MM.1S (cell line): ENCODE measurements at regions not wholly inside any gene's neighbourhood (a gene's known extent, or its start where the extent isn't known, plus 50 kb on each side); places are given as distances from the start of the nearest gene placed in this dataset.

Experiments used
- DNase-seq: peaks from one replicate; pipeline ENCODE4 v3.0.0-alpha.2; 2015
- H2AFZ ChIP-seq: fragments of 300-600 bp; sonication (generic); 2 replicates; pipeline ENCODE4 v1.6.0; 2016; ENCODE audit warnings: antibody characterized with exemption, low read length
- H3F3A ChIP-seq: fragments of 300-600 bp; sonication (generic); 2 replicates; pipeline ENCODE4 v1.6.1; 2016; ENCODE audit warnings: mild to moderate bottlenecking, antibody characterized with exemption, low read length, moderate library complexity, mixed read lengths; ENCODE audit not compliant: insufficient read depth
- H3K27ac ChIP-seq: fragments of 300-600 bp; sonication (generic); 2 replicates; pipeline ENCODE4 v1.5.1; 2016; ENCODE audit warnings: mild to moderate bottlenecking, low read length
- H3K27me3 ChIP-seq: fragments of 300-600 bp; sonication (generic); replicated peaks from 2 replicates; pipeline ENCODE4 v1.6.0; 2016; ENCODE audit warnings: low read length; ENCODE audit not compliant: insufficient read depth
- H3K36me3 ChIP-seq: fragments of 300-600 bp; sonication (generic); replicated peaks from 2 replicates; pipeline ENCODE4 v1.6.1; 2016; ENCODE audit warnings: mild to moderate bottlenecking, low read length, mixed read lengths; ENCODE audit not compliant: insufficient read depth
- H3K4me1 ChIP-seq: fragments of 300-600 bp; sonication (generic); 2 replicates; pipeline ENCODE4 v1.6.1; 2016; ENCODE audit warnings: low read length, mixed read lengths
- H3K4me2 ChIP-seq: fragments of 300-600 bp; sonication (generic); 2 replicates; pipeline ENCODE4 v1.6.0; 2016; ENCODE audit warnings: low read depth, low read length
- H3K4me3 ChIP-seq: fragments of 300-600 bp; sonication (generic); 2 replicates; pipeline ENCODE4 v1.5.1; 2016; ENCODE audit warnings: low read length, mixed read lengths
- H3K79me2 ChIP-seq: fragments of 300-600 bp; sonication (generic); 2 replicates; pipeline ENCODE4 v1.6.1; 2016; ENCODE audit warnings: mixed run types, low read length, mixed read lengths
- H3K9ac ChIP-seq: fragments of 300-600 bp; sonication (generic); 2 replicates; pipeline ENCODE4 v1.6.1; 2016; ENCODE audit warnings: low read length, mixed read lengths
- H3K9me2 ChIP-seq: fragments of 300-600 bp; sonication (generic); replicated peaks from 2 replicates; pipeline ENCODE4 v1.6.1; 2016; ENCODE audit warnings: mild to moderate bottlenecking, low read length, mixed read lengths; ENCODE audit not compliant: insufficient read depth
- H3K9me3 ChIP-seq: fragments of 300-600 bp; sonication (generic); replicated peaks from 2 replicates; pipeline ENCODE4 v1.6.1; 2016; ENCODE audit warnings: mild to moderate bottlenecking, low read length, mixed read lengths; ENCODE audit not compliant: insufficient read depth
- H4K20me1 ChIP-seq: fragments of 300-600 bp; sonication (generic); 2 replicates; pipeline ENCODE4 v1.6.1; 2016; ENCODE audit warnings: mild to moderate bottlenecking, low read length, moderate library complexity, mixed read lengths; ENCODE audit not compliant: insufficient read depth
- CTCF ChIP-seq: fragments of 300-600 bp; sonication (generic); IDR thresholded peaks from 2 replicates; pipeline ENCODE4 v1.5.1; 2016; ENCODE audit warnings: antibody characterized with exemption, low read length, mixed read lengths
- EZH2 ChIP-seq: fragments of 300-600 bp; sonication (generic); optimal IDR thresholded peaks from 2 replicates; pipeline ENCODE3; 2017; ENCODE audit warnings: low read depth, mild to moderate bottlenecking, antibody characterized with exemption, low read length, mixed read lengths
- EZH2phosphoT487 ChIP-seq: fragments of 300-600 bp; sonication (generic); IDR thresholded peaks from 2 replicates; pipeline ENCODE4 v1.6.1; 2018; ENCODE audit warnings: antibody characterized with exemption, low read length

DNA sequence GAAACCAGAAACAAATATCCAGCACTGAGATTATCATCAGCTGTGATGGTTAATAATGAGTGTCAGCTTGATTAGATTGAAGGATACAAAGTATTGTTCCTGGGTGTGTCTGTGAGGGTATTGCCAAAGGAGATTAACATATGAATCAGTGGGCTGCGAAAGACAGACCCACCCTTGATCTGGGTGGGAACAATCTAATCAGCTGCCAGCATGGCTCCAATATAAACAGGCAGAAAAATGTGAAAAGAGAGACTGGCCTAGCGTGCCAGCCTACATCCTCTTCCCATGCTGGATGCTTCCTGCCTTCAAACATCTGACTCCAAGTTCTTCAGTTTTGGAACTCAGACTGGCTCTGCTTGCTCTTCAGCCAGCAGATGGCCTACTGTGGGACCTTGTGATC lies 869.5 kb downstream of the SI start:
- Histone ChIP-seq H4K20me1 (no peaks in the 10 kb centered on the region), H3K27me3 (no peaks in the 10 kb centered on the region), H3K9ac (no peak overlapping the region), H3K79me2 (no peaks in the 10 kb centered on the region), H2AFZ (no peak overlapping the region), H3K9me2 (no peaks in the 10 kb centered on the region), H3K27ac (no peak overlapping the region), H3K4me3 (no peak overlapping the region), H3F3A (no peaks in the 10 kb centered on the region), H3K36me3 (no peaks in the 10 kb centered on the region), H3K4me2 (no peak overlapping the region), H3K9me3 (no peaks in the 10 kb centered on the region), H3K4me1 (no peaks in the 10 kb centered on the region)
- TF ChIP-seq EZH2phosphoT487 (no peak), EZH2 (no peak), CTCF (no peak)
- no peak for DNase-seq

- H3K4me2 ChIP-seq = no peak overlapping the region
Measured at GRCh38 chr3:164208048-164208447, 870.2 kb downstream of the SI start.

DNA sequence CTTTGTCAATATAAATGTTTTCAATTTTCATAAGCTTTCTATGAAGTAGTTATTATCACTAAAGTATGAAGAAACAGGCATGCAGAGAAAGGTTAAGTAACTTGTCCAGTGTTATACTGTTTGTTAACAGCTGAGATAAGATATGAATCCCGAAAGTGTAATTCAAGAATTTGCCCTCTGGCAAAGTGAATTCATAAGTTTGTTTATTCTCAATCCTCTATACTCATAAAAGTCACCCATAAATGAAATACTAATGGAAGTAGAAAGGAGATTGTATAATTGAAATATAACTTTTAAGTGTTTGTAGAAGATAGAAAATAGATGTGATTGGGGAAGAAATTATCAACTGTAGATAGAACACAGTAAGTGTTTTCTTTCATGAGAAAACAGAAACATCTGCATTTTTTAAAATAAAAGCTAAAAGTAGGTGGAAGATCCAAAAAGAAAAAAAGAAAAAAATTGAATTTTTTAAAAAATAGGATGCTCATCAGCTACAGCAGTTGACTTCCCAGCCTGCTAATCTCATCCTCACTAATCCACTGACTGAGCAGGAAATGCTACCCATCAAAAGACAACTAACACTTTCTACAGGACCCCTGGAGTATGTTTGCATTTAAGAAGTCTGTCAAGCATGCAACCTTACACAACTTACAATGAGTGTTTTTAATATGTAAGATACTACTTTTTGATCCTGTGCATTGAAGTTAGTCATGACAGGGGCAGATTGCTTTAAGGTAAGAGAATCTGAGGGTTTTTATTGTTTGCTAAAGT lies 878.1 kb downstream of the SI start:
- no peak overlapping the region for H3K4me2 ChIP-seq
- H3K9me2 ChIP-seq = no peaks in the 10 kb centered on the region
- H4K20me1 ChIP-seq = no peaks in the 10 kb centered on the region
- H3K4me1 ChIP-seq = no peaks in the 10 kb centered on the region
- H2AFZ ChIP-seq = no peak overlapping the region
- no peak for TF ChIP-seq CTCF
- TF ChIP-seq EZH2phosphoT487 = no peak
- TF ChIP-seq EZH2 = no peak
- no peak overlapping the region for H3K4me3 ChIP-seq
- no peak for DNase-seq
- no peak overlapping the region for H3K27ac ChIP-seq
- H3K9ac ChIP-seq = no peak overlapping the region
- H3F3A ChIP-seq = no peaks in the 10 kb centered on the region
- no peaks in the 10 kb centered on the region for H3K36me3 ChIP-seq
- no peaks in the 10 kb centered on the region for H3K79me2 ChIP-seq
- H3K9me3 ChIP-seq = no peaks in the 10 kb centered on the region
- no peaks in the 10 kb centered on the region for H3K27me3 ChIP-seq

More at GRCh38 chr3:164208048-164208447, 870.2 kb downstream of the SI start:
- H2AFZ ChIP-seq = no peak overlapping the region
- no peak overlapping the region for H3K27ac ChIP-seq
- no peak overlapping the region for H3K4me3 ChIP-seq
- no peaks in the 10 kb centered on the region for H3K27me3 ChIP-seq
- no peaks in the 10 kb centered on the region for H3K4me1 ChIP-seq
- no peaks in the 10 kb centered on the region for H3K79me2 ChIP-seq
- H3K9ac ChIP-seq = no peak overlapping the region
- no peak for TF ChIP-seq EZH2phosphoT487
- TF ChIP-seq CTCF = no peak
- TF ChIP-seq EZH2 = no peak
- no peaks in the 10 kb centered on the region for H3K9me3 ChIP-seq
- H3K9me2 ChIP-seq = no peaks in the 10 kb centered on the region
- H3F3A ChIP-seq = no peaks in the 10 kb centered on the region
- H3K36me3 ChIP-seq = no peaks in the 10 kb centered on the region
- H4K20me1 ChIP-seq = no peaks in the 10 kb centered on the region
- no peak for DNase-seq
